Activated CD8-positive, alpha-beta memory T cell treated with anti-CD3 and anti-CD28 coated beads, Interleukin-2, amount 50 U/mL, for 24 hours (primary cell): ENCODE measurements at regions not wholly inside any gene's neighbourhood (a gene's known extent, or its start where the extent isn't known, plus 50 kb on each side); places are given as distances from the start of the nearest gene placed in this dataset.
A peak's percentile ranks its signal among the peaks of the same experiment; 100 is the strongest.
"Not testable (repeated sequence)": the region's sequence is repeated elsewhere in the genome, so short reads cannot be mapped to it uniquely, and the experiment has no call there.

Experiments
- DNase-seq: peaks from one replicate; pipeline ENCODE4 v3.0.0-alpha.2; 2020; ENCODE audit errors: extremely low read depth

- DNase-seq: no peak
Observed at GRCh38 chr1:19591482-19592091, 52.5 kb upstream of the NBL1 start.

DNA sequence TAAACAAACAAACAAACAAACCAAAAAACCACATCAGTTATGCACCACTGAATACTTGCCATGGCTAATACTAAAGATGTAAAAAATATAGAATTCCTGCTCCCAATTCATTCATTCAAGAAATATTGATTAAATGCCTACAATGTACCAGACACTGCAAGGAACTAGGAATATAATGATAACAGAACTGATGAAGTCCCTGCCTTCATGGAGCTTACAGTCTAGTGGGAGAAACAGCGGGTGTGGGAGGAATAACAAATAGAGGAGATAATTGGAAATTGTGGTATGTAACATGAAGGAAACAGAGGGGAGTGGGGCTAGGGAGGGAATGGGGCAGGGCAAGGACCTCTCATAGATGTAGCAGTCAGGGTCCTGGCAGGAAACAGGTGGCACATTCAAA lies 58.6 kb upstream of the NBL1 start:
- DNase-seq: no peak

DNA sequence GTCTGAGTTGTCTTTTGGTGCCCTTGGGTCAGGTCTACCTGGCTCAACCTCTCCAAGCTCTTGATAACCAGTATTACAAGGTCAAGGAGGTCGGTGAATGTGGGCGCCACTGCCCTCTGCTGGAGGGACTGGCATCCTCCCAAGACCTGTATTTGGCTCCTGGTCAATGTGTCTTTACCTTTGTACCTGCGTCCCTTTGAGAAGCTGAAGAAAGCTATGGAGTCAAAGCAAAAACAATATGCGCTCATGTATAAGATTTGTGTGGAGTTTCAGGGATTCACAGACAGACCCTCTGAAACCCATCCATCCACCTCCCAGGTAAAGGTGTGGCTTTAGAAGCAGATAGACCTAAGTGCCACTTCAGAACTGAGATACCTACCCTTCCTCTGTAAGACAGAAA lies 61.8 kb upstream of the NBL1 start:
- DNase-seq: peak; percentile 49

GRCh38 chr1:19581381-19581780 lies 62.7 kb upstream of the NBL1 start:
- no peak for DNase-seq

DNA sequence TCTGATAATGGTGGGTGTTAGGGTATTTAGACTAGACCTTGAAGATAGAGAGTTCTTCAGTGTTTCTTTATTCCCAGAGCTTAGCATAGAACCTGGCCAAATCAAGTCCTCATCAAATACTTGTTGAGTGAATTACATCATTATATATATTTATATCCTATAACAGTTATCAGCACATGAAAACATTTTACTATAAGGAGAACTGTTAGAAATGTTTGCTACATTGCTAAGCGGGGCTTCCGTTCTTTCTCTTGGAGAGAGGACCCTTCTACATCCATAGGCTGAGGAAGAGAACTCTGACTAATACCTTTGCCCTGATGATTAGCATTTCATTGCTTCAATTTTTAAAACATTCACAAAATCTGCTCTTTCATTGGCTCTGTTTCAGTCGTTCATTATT lies 66.5 kb upstream of the NBL1 start:
- DNase-seq: no peak

DNA sequence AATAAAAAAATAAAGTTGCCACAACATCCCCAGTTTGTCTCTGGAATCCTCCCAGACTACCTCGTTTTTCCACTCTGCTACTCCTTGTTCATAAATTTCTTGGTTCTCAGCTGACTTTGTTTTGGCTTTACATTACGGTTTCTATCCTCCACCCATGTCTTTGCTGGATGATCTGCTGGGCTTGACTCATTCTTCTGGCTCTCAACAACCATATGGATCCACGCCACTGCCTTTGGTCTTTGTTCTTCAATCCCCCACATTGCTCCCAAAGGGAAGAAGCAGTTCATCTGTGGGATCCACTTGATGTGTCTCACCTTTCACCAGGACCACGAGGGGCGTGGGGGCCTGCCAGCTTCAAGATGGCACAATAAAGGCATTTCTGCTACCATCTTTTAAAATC lies 67.1 kb upstream of the NBL1 start:
- no peak for DNase-seq

- no peak for DNase-seq
Observed at GRCh38 chr1:19569786-19570185, 74.3 kb upstream of the NBL1 start.

GRCh38 chr1:19567041-19567440 lies 77.1 kb upstream of the NBL1 start:
- DNase-seq: no peak

- no peak for DNase-seq
Observed at GRCh38 chr1:19564366-19564765, 79.0 kb upstream of the CAPZB start.

DNA sequence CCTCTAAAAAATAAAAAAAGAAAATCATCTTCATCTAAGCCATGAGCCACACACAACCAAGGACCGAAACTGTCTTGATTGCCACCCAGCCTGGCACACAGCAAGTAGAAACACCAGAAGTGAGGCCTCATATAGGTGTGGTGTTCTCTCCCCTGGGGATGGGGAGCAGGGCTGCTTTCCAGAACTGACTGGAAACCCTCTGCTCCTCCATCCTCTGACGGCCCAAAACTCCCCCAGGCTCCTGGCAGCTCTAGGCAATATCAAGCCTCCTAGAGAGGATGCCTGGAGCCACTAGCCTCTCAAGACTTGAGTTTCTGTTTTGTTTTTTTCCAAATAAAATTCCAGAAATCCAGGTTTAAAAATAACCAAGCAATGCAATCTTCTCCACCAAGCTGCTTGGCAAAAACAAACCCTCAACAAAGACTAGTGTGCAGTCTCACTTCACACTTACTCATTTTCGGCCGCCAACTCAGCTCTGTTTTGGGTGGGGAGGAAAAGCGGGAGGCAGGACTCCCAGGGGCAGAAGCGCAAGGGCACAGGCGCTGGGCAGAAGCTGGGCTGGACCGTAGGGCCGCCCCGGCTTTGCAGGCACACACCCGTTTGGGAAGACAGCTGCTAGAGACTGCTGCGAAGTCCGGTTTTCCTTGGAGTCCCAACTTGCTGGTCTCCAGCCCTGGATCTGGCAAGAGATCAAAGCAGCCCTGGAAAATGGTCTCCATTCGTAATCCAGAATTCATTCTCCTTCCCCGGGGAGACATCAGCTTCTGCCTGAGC lies 78.2 kb upstream of the CAPZB start:
- no peak for DNase-seq

DNA sequence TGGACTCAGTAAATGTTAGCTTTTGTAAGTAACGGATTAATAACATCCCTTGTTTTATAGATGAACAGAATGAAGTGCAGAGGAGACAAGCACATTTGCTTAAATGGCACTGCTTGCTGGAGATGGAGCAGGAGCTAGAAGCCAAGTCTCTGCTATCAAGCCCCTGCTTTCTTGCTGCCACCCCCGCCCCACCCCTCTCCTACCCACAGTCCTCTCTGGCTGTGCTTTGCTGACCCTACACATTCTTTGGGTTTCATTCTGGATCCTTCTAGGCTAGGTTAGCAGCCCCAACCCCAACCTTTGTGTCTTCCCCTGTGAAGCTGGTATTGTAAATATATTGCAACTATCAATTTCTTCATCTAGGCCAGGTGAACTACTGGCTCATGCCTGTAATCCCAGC lies 77.5 kb upstream of the CAPZB start:
- DNase-seq: no peak

DNA sequence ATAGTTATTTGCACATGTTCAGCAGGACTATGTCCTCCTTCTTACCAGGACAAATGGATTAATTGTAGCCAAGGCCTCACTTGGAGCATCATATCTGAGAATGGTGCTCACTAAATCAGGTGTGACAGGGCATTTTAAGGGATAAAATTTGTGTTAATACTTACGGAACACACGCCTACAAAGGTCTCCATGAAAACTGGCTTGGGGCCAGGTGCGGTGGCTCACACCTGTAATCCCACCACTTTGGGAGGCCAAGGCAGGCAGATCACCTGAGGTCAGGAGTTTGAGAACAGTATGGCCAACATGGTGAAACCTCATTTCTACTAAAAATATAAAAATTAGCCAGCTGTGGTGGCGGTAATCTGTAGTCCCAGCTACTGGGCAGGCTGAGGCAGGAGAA lies 75.1 kb upstream of the CAPZB start:
- no peak for DNase-seq

- no peak for DNase-seq
Observed at GRCh38 chr1:19559641-19560040, 74.3 kb upstream of the CAPZB start.

DNA sequence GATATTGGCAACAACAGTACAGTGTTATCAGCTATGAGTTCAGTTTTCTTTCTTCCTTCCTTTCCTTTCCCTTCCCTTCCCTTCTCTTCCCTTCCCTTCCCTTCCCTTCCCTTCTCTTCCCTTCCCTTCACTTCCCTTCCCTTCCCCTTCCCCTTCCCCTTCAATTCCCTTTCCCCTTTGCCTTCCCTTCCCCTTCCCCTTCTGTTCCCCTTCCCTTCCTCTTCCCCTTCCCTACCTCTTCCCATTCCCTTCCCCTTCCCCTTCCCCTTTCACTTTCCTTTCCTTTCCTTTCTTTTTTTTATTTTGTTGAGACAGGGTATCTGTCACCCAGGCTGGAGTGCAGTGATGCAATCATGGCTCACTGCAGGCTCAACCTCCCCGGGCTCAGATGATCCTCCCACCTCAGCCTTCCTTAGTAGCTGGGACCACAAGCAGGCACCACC lies 72.3 kb upstream of the CAPZB start:
- DNase-seq: no peak

DNA sequence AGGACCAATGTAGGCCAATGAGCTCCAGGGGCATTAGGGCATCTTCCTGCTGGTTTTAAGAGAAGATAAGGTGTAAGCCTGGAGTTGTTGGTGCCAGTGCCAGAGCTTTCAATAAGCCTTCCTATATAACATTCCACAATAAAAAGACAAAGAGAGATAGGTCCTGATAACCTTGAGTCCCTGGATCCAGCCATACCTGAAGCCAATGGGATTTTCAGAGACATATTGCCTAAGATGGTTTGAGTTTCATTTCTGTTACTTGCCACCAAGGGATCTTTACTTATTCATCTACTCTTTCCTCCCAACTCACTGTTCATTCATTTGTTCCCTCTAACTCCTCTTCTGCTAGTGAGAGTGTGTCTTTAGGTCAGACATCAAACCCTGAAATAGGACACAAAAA lies 68.8 kb upstream of the CAPZB start:
- no peak for DNase-seq

- no peak for DNase-seq
Observed at GRCh38 chr1:19552291-19553010, 67.1 kb upstream of the CAPZB start.

- not testable (repeated sequence) for DNase-seq
Observed at GRCh38 chr1:19551837-19552236, 66.5 kb upstream of the CAPZB start.

GRCh38 chr1:19550437-19550836 lies 65.1 kb upstream of the CAPZB start:
- not testable (repeated sequence) for DNase-seq

DNA sequence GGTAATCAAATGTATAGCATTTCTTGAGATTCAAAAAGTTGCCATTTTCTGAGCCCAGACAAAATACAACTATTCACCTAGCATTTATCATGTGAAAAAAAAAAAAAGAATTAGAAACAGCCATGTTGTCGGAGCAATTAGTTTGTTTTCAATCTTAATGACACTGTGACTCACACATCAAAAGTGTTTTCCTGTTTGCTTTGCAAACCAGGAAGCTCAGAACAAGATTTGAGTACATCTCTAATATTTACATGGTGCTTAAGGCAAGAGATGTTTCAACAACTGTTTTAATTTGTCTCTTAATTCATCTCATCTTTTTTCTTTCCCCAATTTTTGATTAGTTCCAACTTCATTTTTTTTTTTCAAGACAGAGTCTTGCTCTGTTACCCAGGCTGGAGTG lies 62.5 kb upstream of the CAPZB start:
- DNase-seq: no peak

DNA sequence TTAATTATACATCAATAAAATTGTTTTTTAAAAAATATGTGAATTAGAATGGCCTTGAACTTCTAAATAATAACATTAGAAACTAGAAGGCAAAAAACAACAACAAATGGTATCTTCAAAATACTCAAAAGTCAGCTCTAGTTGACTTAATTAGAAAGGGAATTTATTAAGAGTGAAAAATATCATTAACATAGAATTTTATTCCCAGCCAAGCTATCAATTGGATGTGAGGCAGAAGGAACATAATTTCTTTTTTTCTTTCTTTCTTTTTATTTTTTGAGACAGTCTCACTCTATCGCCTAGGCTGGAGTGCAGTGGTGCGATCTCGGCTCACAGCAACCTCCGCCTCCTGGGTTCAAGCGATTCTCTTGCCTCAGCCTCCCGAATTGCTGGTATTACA lies 51.2 kb upstream of the CAPZB start:
- no peak for DNase-seq

GRCh38 chr1:19535214-19535613 lies 49.9 kb upstream of the CAPZB start:
- no peak for DNase-seq
